ENCODE measurements at regions not wholly inside any gene's neighbourhood (a gene's known extent, or its start where the extent isn't known, plus 50 kb on each side); places are given as distances from the start of the nearest gene placed in this dataset.

DNA sequence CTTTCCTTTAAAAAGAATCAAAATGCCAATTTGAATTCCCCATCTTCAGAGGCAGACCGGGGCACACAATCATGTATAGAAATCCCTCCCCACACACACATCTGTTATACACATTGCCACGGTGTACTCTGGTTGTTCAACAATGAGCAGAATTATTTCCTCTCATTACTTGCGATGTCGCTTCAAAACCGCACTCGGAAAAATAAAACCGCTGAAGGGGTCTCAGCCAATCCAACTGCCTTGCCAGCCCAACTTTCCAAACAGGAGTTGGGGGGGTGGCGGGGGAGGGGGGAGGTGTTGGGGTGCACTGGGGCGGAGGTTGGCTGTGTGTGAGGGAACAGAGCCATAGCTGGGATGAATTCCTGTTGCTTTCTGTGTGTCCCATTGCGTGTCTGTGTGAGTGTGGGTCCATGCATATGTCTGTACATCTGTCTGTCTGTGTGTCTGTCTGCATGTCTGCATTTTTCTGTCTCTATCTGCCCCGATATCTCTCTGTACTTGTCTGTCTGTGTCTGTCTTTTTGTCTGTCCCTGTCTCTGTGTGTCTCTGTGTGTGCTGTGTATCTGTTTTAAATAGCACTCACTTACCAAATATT, 163.6 kb upstream of the TBX3 start:
- no peaks in the 10 kb centered on the region for H3K9me2 ChIP-seq (replicated peaks; ENCODE audit: insufficient read depth)
- no peaks in the 10 kb centered on the region for H3K36me3 ChIP-seq (replicated peaks; ENCODE audit: insufficient read depth, low read depth)
- 52% methylated on average over 10 of the region's 11 CpGs for WGBS (ENCODE audit: low lambda C conversion rate, missing lambda C conversion rate)
- H4K20me1 ChIP-seq (ENCODE audit: insufficient read depth, poor library complexity, severe bottlenecking), result no peaks in the 10 kb centered on the region
- no peak for TF ChIP-seq EZH2phosphoT487 (IDR thresholded peaks at IDR 0.05; ENCODE audit: low read depth, severe bottlenecking, unreplicated experiment)
- no peak for TF ChIP-seq CTCF (IDR thresholded peaks at IDR 0.05; ENCODE audit: poor library complexity)
- no peak for TF ChIP-seq EZH2 (IDR thresholded peaks at IDR 0.05; ENCODE audit: borderline replicate concordance)
- H3K4me3 ChIP-seq, result no peak overlapping the region
- peak overlapping the region; percentile 33 for H3K4me2 ChIP-seq
- H3K79me2 ChIP-seq, result no peaks in the 10 kb centered on the region
- peak overlapping the region; percentile 61 for H3K27ac ChIP-seq
- H3K9me3 ChIP-seq (ENCODE audit: low read depth), result no peaks in the 10 kb centered on the region
- no peaks in the 10 kb centered on the region for H3K27me3 ChIP-seq
- peaks cover 8% of the 10 kb centered on the region for H3K4me1 ChIP-seq (ENCODE audit: insufficient read depth)
- H2AFZ ChIP-seq, result no peak overlapping the region
- peak; percentile 13 for DNase-seq (ENCODE audit: low spot score)

GRCh38 chr12:114846771-114847170, 162.8 kb upstream of the TBX3 start:
- Histone ChIP-seq H3K36me3 (replicated peaks; ENCODE audit: insufficient read depth, low read depth) (no peaks in the 10 kb centered on the region), H3K79me2 (no peaks in the 10 kb centered on the region), H3K27ac (peak overlapping the region; percentile 29)

DNA sequence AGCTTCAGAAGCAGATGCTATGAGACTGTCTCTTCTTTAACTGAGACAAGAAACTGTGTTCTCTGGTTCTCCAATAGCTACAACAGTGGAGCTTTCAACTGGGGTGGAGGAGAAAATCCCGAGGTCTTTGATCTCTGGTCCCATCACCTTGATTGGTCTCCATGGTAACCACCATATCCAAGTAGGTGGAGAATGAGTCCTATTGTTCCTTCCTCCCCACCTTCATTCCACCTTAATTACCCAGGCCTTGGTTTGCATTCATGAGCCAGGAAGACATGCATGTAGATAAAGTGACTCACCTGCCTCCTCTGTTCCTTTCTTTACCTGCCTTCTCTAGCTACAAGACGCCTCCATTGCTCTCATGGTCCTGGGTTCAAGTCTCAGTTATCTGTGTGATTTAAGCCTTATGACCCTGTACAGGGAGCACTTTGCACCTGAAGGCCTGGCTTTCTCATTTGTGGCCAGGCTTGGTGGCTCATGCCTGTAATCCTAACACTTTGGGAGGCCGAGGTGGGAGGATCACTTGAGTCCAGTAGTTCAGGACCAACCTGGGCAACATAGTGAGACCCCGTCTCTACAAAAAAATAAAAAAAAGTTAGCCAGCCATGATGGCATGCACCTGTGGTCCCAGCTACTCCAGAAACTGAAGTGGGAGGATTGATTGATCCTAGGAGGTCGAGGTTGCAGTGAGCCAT, 157.7 kb upstream of the TBX3 start:
- Histone ChIP-seq H3K9me2 (replicated peaks; ENCODE audit: insufficient read depth) (no peaks in the 10 kb centered on the region), H3K4me2 (no peak overlapping the region), H3K9me3 (ENCODE audit: low read depth) (no peaks in the 10 kb centered on the region), H2AFZ (no peak overlapping the region), H3K4me1 (ENCODE audit: insufficient read depth) (no peaks in the 10 kb centered on the region), H3K27me3 (no peaks in the 10 kb centered on the region), H3K79me2 (no peaks in the 10 kb centered on the region), H3K4me3 (no peak overlapping the region), H3K36me3 (replicated peaks; ENCODE audit: insufficient read depth, low read depth) (no peaks in the 10 kb centered on the region), H3K27ac (no peak overlapping the region), H4K20me1 (ENCODE audit: insufficient read depth, poor library complexity, severe bottlenecking) (no peaks in the 10 kb centered on the region)
- peak; percentile 42 for DNase-seq (ENCODE audit: low spot score)
- TF ChIP-seq CTCF (IDR thresholded peaks at IDR 0.05; ENCODE audit: poor library complexity) (no peak), EZH2 (IDR thresholded peaks at IDR 0.05; ENCODE audit: borderline replicate concordance) (no peak), EZH2phosphoT487 (IDR thresholded peaks at IDR 0.05; ENCODE audit: low read depth, severe bottlenecking, unreplicated experiment) (no peak)
- 70% methylated on average over 5 of the region's 5 CpGs for WGBS (ENCODE audit: low lambda C conversion rate, missing lambda C conversion rate)

More at GRCh38 chr12:114846771-114847170, 162.8 kb upstream of the TBX3 start:
- DNase-seq (ENCODE audit: low spot score), result no peak
- 47% methylated on average over 8 of the region's 8 CpGs for WGBS (ENCODE audit: low lambda C conversion rate, missing lambda C conversion rate)
- Histone ChIP-seq H3K9me2 (replicated peaks; ENCODE audit: insufficient read depth) (no peaks in the 10 kb centered on the region), H4K20me1 (ENCODE audit: insufficient read depth, poor library complexity, severe bottlenecking) (no peaks in the 10 kb centered on the region), H3K4me2 (peak overlapping the region; percentile 33), H3K27me3 (no peaks in the 10 kb centered on the region), H3K4me1 (ENCODE audit: insufficient read depth) (peaks cover 8% of the 10 kb centered on the region), H2AFZ (no peak overlapping the region), H3K4me3 (no peak overlapping the region), H3K9me3 (ENCODE audit: low read depth) (no peaks in the 10 kb centered on the region)
- TF ChIP-seq EZH2phosphoT487 (IDR thresholded peaks at IDR 0.05; ENCODE audit: low read depth, severe bottlenecking, unreplicated experiment), result no peak
- TF ChIP-seq EZH2 (IDR thresholded peaks at IDR 0.05; ENCODE audit: borderline replicate concordance), result no peak
- TF ChIP-seq CTCF (IDR thresholded peaks at IDR 0.05; ENCODE audit: poor library complexity), result no peak

Measured in hepatocyte (in vitro differentiated cells).